GM12801 (cell line): ENCODE measurements at regions not wholly inside any gene's neighbourhood (a gene's known extent, or its start where the extent isn't known, plus 50 kb on each side); places are given as distances from the start of the nearest gene placed in this dataset.

Experiments
- CTCF ChIP-seq: IDR thresholded peaks from one replicate; pipeline ENCODE4 v1.5.1; 2011; ENCODE audit warnings: control low read depth; ENCODE audit not compliant: insufficient read length; ENCODE audit errors: extremely low read depth

- TF ChIP-seq CTCF: no peak
Measured at GRCh38 chr3:5520237-5520636, 332.7 kb downstream of the EDEM1 start.

DNA sequence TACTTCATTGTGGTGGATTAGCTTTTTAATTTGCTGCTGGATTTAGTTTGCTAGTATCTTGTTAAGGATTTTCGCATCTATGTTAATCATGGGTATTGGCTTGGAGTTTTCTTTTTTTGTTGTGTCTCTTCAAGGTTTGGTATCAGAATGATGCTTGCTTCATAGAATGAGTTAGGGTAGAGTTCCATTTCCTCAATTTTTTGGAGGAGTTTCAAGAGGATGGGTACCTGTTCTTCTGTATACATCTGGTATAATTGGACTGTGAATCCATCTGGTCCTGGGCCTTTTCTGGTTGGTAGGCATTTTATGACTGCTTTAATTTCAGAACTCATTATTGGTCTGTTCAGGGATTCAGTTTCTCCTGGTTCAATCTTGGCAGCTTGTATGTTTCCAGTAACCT, 335.6 kb downstream of the EDEM1 start:
- no peak for TF ChIP-seq CTCF

GRCh38 chr3:5531039-5531438, 343.5 kb downstream of the EDEM1 start:
- TF ChIP-seq CTCF: no peak

DNA sequence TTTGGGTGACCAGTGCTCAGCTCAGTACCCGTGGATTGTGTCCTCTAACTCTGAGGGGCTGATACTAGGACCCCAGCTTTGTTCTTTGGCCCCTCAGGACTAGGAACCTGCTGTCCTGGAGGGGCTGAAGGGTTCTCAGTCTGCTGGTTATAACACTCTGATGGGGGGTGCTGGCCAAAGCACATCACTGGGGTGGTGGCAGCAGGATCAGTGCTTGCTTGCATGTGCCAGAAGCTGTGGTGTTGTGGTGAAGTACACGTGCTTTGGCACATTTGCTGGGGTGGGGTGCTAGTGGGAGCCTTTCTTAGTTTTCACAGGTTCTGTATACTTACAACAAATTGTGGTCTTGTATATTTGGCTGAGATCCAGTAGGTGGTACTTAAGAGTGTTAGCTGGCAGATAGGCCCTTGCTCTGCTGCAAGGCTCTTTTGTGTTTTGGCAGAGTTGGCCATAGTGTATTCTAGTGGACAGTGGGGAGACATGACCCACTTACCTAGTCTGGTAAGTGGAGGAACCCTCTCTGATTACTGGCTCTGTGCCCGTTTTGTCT, 344.3 kb downstream of the EDEM1 start:
- no peak for TF ChIP-seq CTCF

DNA sequence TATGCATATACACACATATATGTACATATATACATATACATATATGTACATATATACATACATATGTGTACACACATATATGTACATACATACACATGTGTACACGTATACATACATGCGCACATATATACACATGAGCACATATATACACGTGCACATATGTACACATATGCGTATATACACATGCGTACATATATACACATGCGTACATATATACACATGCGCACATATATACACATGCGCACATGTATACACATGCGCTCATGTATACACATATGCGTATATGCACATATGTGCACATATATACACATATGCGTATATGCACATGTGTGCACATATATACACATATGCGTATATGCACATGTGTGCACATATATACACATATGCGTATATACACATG, 353.0 kb downstream of the EDEM1 start:
- TF ChIP-seq CTCF: no peak

DNA sequence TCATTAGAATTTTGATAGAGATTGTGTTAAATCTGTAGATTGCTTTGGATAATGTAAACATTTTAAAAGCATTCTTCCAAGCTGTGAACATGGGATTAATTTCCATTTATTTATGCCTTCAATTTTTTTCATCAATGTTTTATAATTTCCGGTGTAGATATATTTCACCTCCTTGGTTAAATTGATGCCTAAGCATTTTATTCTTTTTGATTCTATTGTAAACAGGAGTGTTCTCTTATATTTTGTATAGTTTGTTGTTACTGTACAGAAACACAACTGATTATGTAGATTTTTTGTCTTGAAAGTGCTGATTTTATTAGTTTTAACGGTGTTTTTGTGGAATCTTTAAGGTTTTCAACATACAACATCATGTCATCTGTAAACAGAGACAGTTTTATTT, 355.0 kb downstream of the EDEM1 start:
- TF ChIP-seq CTCF: no peak

- no peak for TF ChIP-seq CTCF
Measured at GRCh38 chr3:5543047-5543446, 355.5 kb downstream of the EDEM1 start.

- TF ChIP-seq CTCF: no peak
Measured at GRCh38 chr3:5545719-5546118, 358.2 kb downstream of the EDEM1 start.
